Type B pancreatic cell (in vitro differentiated cells): ENCODE measurements at regions not wholly inside any gene's neighbourhood (a gene's known extent, or its start where the extent isn't known, plus 50 kb on each side); places are given as distances from the start of the nearest gene placed in this dataset.

Experiments
- DNase-seq: peaks from one replicate; pipeline ENCODE4 v3.0.0; 2021; ENCODE audit warnings: mixed read lengths; ENCODE audit not compliant: unreplicated experiment; ENCODE audit errors: extremely low spot score
- H3K27ac Mint-ChIP-seq: 2 replicates; pipeline ENCODE4 v1.8.0; 2021; ENCODE audit warnings: mild to moderate bottlenecking, mixed read lengths
- H3K27me3 Mint-ChIP-seq: 2 replicates; pipeline ENCODE4 v1.8.0; 2021; ENCODE audit warnings: mixed read lengths
- H3K36me3 Mint-ChIP-seq: 2 replicates; pipeline ENCODE4 v1.8.0; 2021; ENCODE audit warnings: mixed read lengths
- H3K4me1 Mint-ChIP-seq: one replicate; pipeline ENCODE4 v1.8.0; 2021; ENCODE audit warnings: mixed read lengths; ENCODE audit not compliant: unreplicated experiment
- H3K4me3 Mint-ChIP-seq: 2 replicates; pipeline ENCODE4 v1.8.0; 2021; ENCODE audit warnings: mild to moderate bottlenecking, mixed read lengths
- H3K9me3 Mint-ChIP-seq: 2 replicates; pipeline ENCODE4 v1.8.0; 2021; ENCODE audit warnings: mixed read lengths
- CTCF ChIP-seq: fragments of 200-600 bp; sonication (generic); conservative IDR thresholded peaks from 2 replicates; pipeline ENCODE4 v1.5.0; 2021; ENCODE audit warnings: antibody characterized with exemption, mild to moderate bottlenecking

DNA sequence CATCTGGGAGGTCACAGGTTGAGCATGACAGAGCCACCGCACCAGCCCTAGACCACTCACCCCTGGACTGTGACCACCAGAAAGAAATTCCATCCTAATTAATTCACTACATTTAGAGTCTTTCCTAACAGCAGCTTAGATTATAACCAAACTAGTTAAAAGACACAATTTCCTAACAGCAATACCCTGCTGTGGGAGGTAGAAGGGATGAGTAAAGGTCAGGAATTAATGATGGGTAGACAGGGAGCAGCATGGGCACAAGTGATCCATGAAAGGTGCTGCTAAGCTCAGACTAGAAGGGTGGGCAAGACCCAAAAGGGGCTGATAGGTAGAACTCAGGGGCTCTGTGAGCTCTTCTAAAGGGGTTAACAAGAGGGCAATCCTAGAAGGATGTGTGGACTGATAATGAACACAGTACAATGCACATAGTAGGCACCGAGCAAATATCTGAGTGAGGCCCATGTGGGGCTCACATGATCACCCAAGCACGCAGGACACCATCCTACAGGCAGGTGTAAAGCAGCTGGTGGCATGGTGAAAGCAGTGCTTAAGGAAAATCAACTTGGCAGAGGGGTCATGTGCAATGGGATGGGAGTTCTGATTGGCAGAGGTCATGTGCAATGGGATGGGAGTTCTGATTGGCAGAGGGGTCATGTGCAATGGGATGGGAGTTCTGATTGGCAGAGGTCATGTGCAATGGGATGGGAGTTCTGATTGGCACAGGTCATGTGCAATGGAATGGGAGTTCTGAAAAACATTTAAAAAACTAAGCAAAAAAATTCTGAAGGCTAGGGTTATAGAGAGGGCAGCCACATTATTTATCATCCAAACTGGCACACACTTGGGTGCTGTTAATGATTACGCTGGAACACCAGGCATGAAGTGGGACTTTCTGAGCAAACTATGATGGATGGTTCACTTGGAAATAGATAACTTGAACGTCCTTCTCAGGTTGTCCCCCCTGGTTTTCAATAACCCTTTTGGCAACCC lies 188.2 kb upstream of the FOXQ1 start:
- Mint-ChIP-seq H3K4me3 (no peak overlapping the region), H3K27me3 (no peaks in the 10 kb centered on the region), H3K4me1 (peaks cover 4% of the 10 kb centered on the region), H3K27ac (no peak overlapping the region), H3K9me3 (no peaks in the 10 kb centered on the region), H3K36me3 (no peaks in the 10 kb centered on the region)
- TF ChIP-seq CTCF: no peak
- no peak for DNase-seq

- no peak overlapping the region for H3K27ac Mint-ChIP-seq
- no peak for TF ChIP-seq CTCF
- H3K36me3 Mint-ChIP-seq: no peaks in the 10 kb centered on the region
- no peak overlapping the region for H3K4me3 Mint-ChIP-seq
- no peaks in the 10 kb centered on the region for H3K27me3 Mint-ChIP-seq
- H3K9me3 Mint-ChIP-seq: no peaks in the 10 kb centered on the region
- H3K4me1 Mint-ChIP-seq: peaks cover 5% of the 10 kb centered on the region
- no peak for DNase-seq
These were observed 189.8 kb upstream of the FOXQ1 start for GRCh38 chr6:1122083-1122482.

- Mint-ChIP-seq H3K36me3 (no peaks in the 10 kb centered on the region), H3K4me1 (peaks cover 5% of the 10 kb centered on the region), H3K9me3 (peaks cover 7% of the 10 kb centered on the region)
These were observed 193.6 kb upstream of the FOXQ1 start for GRCh38 chr6:1118287-1118647.

DNA sequence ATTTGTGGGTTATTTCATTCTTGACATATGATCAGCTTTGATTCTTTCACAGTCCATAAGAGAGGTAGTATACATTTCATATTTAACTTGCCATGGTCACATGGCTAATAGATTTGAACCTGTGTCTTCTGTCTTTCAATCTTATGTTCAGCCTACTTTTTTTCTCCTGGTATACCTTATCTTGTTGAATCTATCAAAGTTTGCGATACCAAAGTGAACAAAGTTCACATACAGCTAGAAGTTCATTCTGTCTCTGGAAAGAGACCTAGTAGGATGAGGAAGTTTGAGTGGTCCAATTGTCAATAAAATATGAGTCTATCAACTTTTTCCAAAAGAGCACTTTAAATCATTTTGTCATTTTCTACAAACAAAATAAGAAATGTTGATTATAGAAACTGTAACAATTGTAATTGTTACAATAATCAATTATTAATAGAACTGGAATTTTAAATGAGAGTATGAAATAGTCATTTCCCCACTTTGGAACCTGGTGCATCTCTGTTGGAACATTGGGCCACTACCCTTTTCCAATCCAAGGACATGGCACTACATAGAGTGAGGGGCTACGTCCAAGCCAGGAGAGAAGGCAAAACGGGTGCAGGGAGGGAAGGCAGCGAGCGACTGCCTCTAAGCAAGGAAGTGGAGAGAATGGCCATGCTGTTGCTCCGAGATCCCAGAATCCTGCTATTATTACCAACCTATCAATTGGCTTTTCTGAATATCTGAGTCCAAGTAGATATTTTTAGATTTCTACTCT lies 194.2 kb upstream of the FOXQ1 start:
- Mint-ChIP-seq H3K4me3 (no peak overlapping the region), H3K4me1 (peaks cover 5% of the 10 kb centered on the region), H3K27ac (no peak overlapping the region), H3K36me3 (no peaks in the 10 kb centered on the region), H3K9me3 (peaks cover 7% of the 10 kb centered on the region), H3K27me3 (peaks cover 3% of the 10 kb centered on the region)
- TF ChIP-seq CTCF: no peak
- DNase-seq: no peak

More at GRCh38 chr6:1118287-1118647, 193.6 kb upstream of the FOXQ1 start:
- DNase-seq: no peak
- H3K4me3 Mint-ChIP-seq: no peak overlapping the region
- TF ChIP-seq CTCF: no peak
- H3K27me3 Mint-ChIP-seq: peaks cover 3% of the 10 kb centered on the region
- H3K27ac Mint-ChIP-seq: no peak overlapping the region

DNA sequence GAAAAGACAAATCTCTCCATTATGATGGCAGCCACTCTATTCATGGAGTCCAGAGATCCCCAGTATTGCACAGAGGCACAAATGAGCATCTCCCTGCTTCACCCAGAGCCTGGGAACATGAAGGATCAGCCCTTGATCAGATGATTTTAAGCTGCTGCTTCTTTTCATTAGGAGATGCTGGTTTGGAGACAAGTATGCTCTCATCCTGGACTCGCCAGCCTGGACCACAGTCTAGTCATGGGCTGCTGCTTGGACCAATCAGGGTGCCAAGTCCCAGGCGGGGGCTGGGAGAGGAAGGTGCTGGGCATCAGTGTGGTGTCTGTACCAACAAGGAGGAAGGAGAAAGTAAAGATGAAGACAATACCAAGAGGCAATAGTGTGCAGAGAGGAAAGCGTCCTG lies 195.7 kb upstream of the FOXQ1 start:
- no peak for DNase-seq
- Mint-ChIP-seq H3K4me3 (no peak overlapping the region), H3K9me3 (peaks cover 7% of the 10 kb centered on the region), H3K27me3 (peaks cover 3% of the 10 kb centered on the region), H3K27ac (no peak overlapping the region), H3K4me1 (peaks cover 5% of the 10 kb centered on the region), H3K36me3 (no peaks in the 10 kb centered on the region)
- no peak for TF ChIP-seq CTCF
